ENCODE measurements at regions not wholly inside any gene's neighbourhood (a gene's known extent, or its start where the extent isn't known, plus 50 kb on each side); places are given as distances from the start of the nearest gene placed in this dataset.

DNA sequence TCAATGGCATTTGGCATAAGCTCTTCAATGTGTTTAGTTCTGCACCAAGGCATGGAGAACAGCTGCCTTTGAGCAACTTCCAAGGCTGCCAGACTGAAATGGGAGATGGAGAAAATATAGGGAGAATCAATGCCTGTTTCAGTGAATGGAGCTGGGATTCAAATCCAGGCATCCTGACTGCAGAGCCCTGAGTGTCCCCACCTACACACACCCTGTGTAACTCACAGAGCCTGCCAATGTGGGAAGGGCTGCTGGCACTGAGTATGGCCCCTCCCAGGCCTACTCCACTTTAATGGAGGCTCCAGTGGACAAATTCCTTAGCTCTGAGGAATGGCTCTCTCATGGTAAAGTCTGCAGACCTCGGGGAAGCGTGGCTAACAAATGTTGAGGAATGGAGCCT, 145.6 kb upstream of the TNR start:
- CTCF ChIA-PET: no interaction called here
- H3K36me3 Mint-ChIP-seq (ENCODE audit: low read depth): no peaks in the 10 kb centered on the region

DNA sequence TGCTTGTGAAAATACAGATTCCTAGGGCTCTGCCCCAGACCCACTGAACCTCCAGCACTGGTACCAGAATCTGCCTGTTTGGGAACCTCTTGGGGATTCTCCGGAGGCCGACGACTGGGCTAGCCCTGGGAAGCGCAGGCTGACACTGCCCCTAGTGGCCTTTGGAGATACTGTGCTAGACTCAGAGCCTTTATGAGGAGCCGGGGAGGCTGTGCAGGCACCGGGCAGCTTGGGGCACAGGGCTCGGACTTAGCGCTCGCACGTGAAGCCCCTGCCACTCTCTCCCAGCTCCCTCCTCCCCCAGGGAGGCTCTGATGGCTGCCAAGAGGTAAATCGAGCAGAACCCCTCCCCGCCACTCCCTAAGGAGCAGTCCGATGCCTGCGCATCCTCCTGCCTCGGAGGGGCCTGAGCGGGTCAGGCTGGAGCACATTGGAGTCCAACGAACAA, 144.6 kb upstream of the TNR start:
- no peaks in the 10 kb centered on the region for H3K4me1 Mint-ChIP-seq (ENCODE audit: low read depth)
- H3K9me3 Mint-ChIP-seq: no peaks in the 10 kb centered on the region
- H3K4me1 ChIP-seq (ENCODE audit: insufficient read depth, low read length): no peaks in the 10 kb centered on the region
- H3K27ac Mint-ChIP-seq: no peak overlapping the region
- H3K9me3 ChIP-seq (ENCODE audit: control insufficient read depth in 1 of 2, insufficient read depth in 1 of 2, low read length in 2 of 2): no peaks in the 10 kb centered on the region
- ChIA-PET POLR2A (no interaction called here), CTCF (no interaction called here)
- H3K27me3 ChIP-seq (ENCODE audit: control insufficient read depth in 1 of 2, insufficient read depth in 2 of 2, low read length in 2 of 2): no peaks in the 10 kb centered on the region
- intact Hi-C loops (cut with DNase I, micrococcal nuclease): no loop called here
- no peak overlapping the region for H3K27ac ChIP-seq (ENCODE audit: low read depth in 1 of 2, low read length in 2 of 2)
- no peaks in the 10 kb centered on the region for H3K27me3 Mint-ChIP-seq
- TF ChIP-seq, protein P1, sequence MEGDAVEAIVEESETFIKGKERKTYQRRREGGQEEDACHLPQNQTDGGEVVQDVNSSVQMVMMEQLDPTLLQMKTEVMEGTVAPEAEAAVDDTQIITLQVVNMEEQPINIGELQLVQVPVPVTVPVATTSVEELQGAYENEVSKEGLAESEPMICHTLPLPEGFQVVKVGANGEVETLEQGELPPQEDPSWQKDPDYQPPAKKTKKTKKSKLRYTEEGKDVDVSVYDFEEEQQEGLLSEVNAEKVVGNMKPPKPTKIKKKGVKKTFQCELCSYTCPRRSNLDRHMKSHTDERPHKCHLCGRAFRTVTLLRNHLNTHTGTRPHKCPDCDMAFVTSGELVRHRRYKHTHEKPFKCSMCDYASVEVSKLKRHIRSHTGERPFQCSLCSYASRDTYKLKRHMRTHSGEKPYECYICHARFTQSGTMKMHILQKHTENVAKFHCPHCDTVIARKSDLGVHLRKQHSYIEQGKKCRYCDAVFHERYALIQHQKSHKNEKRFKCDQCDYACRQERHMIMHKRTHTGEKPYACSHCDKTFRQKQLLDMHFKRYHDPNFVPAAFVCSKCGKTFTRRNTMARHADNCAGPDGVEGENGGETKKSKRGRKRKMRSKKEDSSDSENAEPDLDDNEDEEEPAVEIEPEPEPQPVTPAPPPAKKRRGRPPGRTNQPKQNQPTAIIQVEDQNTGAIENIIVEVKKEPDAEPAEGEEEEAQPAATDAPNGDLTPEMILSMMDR (IDR thresholded peaks at IDR 0.05): peak; percentile 25
- no peaks in the 10 kb centered on the region for H3K36me3 Mint-ChIP-seq (ENCODE audit: low read depth)
- H3K36me3 ChIP-seq (ENCODE audit: insufficient read depth, low read length): no peaks in the 10 kb centered on the region
- peak in 2 of 14 experiments; percentile 9 to 25 for DNase-seq
- no peak overlapping the region for H3K4me3 Mint-ChIP-seq
- H3K4me3 ChIP-seq (ENCODE audit: low read length): no peak overlapping the region
- ATAC-seq (ENCODE audit: poor library complexity): no peak

More for the DNA sequence above, 145.6 kb upstream of the TNR start:
- H3K4me1 Mint-ChIP-seq (ENCODE audit: low read depth): no peaks in the 10 kb centered on the region
- ATAC-seq (ENCODE audit: poor library complexity) (no peak), DNase-seq (no peak)
- Histone ChIP-seq H3K27ac (ENCODE audit: low read depth in 1 of 2, low read length in 2 of 2) (no peak overlapping the region), H3K4me1 (ENCODE audit: insufficient read depth, low read length) (no peaks in the 10 kb centered on the region), H3K4me3 (ENCODE audit: low read length) (no peak overlapping the region), H3K36me3 (ENCODE audit: insufficient read depth, low read length) (no peaks in the 10 kb centered on the region), H3K9me3 (ENCODE audit: control insufficient read depth in 1 of 2, insufficient read depth in 1 of 2, low read length in 2 of 2) (no peaks in the 10 kb centered on the region), H3K27me3 (ENCODE audit: control insufficient read depth in 1 of 2, insufficient read depth in 2 of 2, low read length in 2 of 2) (no peaks in the 10 kb centered on the region)
- intact Hi-C loops (cut with DNase I, micrococcal nuclease): no loop called here
- no peaks in the 10 kb centered on the region for H3K9me3 Mint-ChIP-seq
- H3K27ac Mint-ChIP-seq: no peak overlapping the region
- H3K27me3 Mint-ChIP-seq: no peaks in the 10 kb centered on the region
- H3K4me3 Mint-ChIP-seq: no peak overlapping the region
- POLR2A ChIA-PET: no interaction called here
- TF ChIP-seq, protein P1 (IDR thresholded peaks at IDR 0.05): no peak

DNA sequence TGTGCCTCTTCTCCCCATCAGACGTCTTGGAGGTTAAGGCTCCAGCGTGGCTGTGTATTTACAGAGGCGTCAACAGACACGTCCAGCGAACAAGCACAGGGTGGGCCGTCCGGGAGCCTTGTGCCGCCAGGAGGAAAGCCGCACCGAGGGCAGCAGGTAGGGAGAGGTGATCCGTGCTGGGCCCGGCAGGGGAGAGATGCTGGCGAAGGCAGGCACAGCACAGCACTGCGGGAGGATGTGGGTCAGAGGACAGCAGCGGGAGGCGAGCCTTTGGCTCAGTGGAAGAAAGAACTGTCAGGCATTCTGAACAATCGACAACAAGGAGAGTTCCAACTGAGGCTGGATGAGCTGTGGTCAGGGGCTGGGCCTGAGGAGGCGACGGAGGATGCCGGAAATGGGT, 144.1 kb upstream of the TNR start:
- H3K9me3 ChIP-seq (ENCODE audit: control insufficient read depth in 1 of 2, insufficient read depth in 1 of 2, low read length in 2 of 2): no peaks in the 10 kb centered on the region
- no peak for ATAC-seq (ENCODE audit: poor library complexity)
- TF ChIP-seq, protein P1 (IDR thresholded peaks at IDR 0.05): no peak

More for the DNA sequence above, 144.1 kb upstream of the TNR start:
- Histone ChIP-seq H3K27ac (ENCODE audit: low read depth in 1 of 2, low read length in 2 of 2) (no peak overlapping the region), H3K27me3 (ENCODE audit: control insufficient read depth in 1 of 2, insufficient read depth in 2 of 2, low read length in 2 of 2) (no peaks in the 10 kb centered on the region), H3K36me3 (ENCODE audit: insufficient read depth, low read length) (no peaks in the 10 kb centered on the region), H3K4me3 (ENCODE audit: low read length) (no peak overlapping the region), H3K4me1 (ENCODE audit: insufficient read depth, low read length) (no peaks in the 10 kb centered on the region)
- Mint-ChIP-seq H3K4me1 (ENCODE audit: low read depth) (no peaks in the 10 kb centered on the region), H3K27me3 (no peaks in the 10 kb centered on the region), H3K9me3 (no peaks in the 10 kb centered on the region), H3K27ac (no peak overlapping the region), H3K36me3 (ENCODE audit: low read depth) (no peaks in the 10 kb centered on the region), H3K4me3 (no peak overlapping the region)
- intact Hi-C loops (cut with DNase I, micrococcal nuclease): no loop called here
- no peak for DNase-seq
- ChIA-PET POLR2A (no interaction called here), CTCF (no interaction called here)
